Lower leg skin (tissue), 3 donors: ENCODE measurements at regions not wholly inside any gene's neighbourhood (a gene's known extent, or its start where the extent isn't known, plus 50 kb on each side); places are given as distances from the start of the nearest gene placed in this dataset.

Source experiments
- CTCF ChIP-seq, 3 donors: fragments of 450-650 bp; IDR thresholded peaks; one replicate each; pipeline ENCODE4 v1.5.1; 2016; ENCODE audit warnings: antibody characterized with exemption in 3 of 3, mild to moderate bottlenecking in 3 of 3, moderate library complexity in 2 of 3
- POLR2A ChIP-seq, 2 donors: fragments of 450-650 bp; IDR thresholded peaks; one replicate each; pipeline ENCODE4 v1.6.1; 2016 to 2017; ENCODE audit warnings: antibody characterized with exemption in 2 of 2, mild to moderate bottlenecking in 1 of 2, moderate library complexity in 1 of 2

GRCh38 chr5:171713152-171713551 is 72.5 kb upstream of the SMIM23 start:
- TF ChIP-seq CTCF (IDR thresholded peaks at IDR 0.05) (no peak), POLR2A (IDR thresholded peaks at IDR 0.05) (no peak)
